HG03060 (cell line): ENCODE measurements at regions not wholly inside any gene's neighbourhood (a gene's known extent, or its start where the extent isn't known, plus 50 kb on each side); places are given as distances from the start of the nearest gene placed in this dataset.
"Not testable (repeated sequence)": the region's sequence is repeated elsewhere in the genome, so short reads cannot be mapped to it uniquely, and the experiment has no call there.

ENCODE experiments used
- ATAC-seq: cut with Tn5 transposase; IDR thresholded peaks from one replicate; pipeline ENCODE4 v1.9.1; 2021; ENCODE audit warnings: low read depth, moderate number of reproducible peaks; ENCODE audit not compliant: unreplicated experiment

GRCh38 chr4:138805736-138806135, 209.8 kb upstream of the NOCT start:
- no peak for ATAC-seq

DNA sequence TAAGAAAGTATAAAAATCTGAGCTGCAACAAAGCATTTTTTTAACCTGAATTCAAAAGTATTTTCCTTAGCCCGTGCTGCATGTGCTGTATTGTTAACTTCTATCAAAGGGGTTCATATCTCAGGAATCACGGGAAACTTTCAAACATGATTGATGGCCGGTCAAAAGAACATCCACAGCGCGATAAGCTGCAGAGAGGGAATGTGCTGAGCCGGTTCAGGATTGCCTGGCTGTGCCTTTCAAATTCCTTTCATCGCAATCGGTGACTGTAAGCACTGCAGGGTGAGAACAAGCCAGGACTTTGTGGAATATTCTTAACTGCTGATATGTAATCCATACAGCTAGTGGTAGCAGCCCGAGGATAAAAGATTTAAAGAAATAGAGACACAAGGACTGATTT, 210.9 kb upstream of the NOCT start:
- no peak for ATAC-seq

- ATAC-seq, result no peak
Measured at GRCh38 chr4:138803051-138803450, 212.5 kb upstream of the NOCT start.

- no peak for ATAC-seq
Measured at GRCh38 chr4:138802499-138802898, 213.1 kb upstream of the NOCT start.

GRCh38 chr4:138800421-138800820, 215.2 kb upstream of the NOCT start:
- no peak for ATAC-seq

GRCh38 chr4:138798404-138798803, 217.2 kb upstream of the NOCT start:
- no peak for ATAC-seq

GRCh38 chr4:138797646-138798045, 217.9 kb upstream of the NOCT start:
- no peak for ATAC-seq

- ATAC-seq, result no peak
Measured at GRCh38 chr4:138796761-138797160, 218.8 kb upstream of the NOCT start.

GRCh38 chr4:138790706-138791340, 224.8 kb upstream of the NOCT start:
- no peak for ATAC-seq

DNA sequence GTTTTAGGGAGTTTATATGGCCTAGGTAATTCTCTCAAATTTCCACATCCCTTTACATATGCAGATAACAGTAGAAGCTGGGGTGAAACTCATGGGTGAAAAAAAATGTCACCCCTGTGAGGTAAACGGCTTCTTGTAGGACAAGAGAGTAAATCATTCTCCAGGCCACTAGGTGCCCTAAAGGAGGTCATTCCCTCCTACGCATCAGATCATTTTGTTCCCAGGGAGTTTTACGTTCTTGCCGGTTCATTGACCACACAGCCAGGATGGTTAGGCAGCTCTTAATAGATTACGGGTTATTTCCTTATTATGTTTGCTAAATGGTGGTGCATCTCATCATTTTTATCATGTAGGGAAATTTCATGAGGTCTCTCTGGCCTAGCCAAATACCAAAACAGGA, 225.8 kb upstream of the NOCT start:
- ATAC-seq, result no peak

DNA sequence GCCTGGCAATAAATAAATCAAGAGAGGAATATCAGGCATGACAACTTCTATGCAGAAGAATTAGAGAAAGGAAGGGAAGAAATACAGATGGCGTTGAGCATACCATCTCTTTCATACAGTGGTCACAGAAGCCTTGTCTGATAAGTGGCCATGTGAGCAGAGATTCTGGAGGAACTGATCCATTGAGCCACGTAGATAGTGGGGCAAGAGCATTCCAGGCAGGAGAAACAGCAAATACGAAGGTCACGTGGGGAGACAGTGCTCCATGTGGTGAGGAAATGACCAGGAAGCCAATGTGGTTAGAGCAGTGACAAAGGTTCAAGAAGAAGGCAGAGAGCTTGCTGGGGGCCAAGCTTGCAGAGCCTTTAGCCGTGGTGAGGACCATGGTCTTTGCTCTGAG, 226.7 kb upstream of the NOCT start:
- ATAC-seq, result no peak

GRCh38 chr4:138788267-138788790, 227.3 kb upstream of the NOCT start:
- no peak for ATAC-seq

- ATAC-seq, result not testable (repeated sequence)
Measured at GRCh38 chr4:138779761-138780160, 235.8 kb upstream of the NOCT start.

DNA sequence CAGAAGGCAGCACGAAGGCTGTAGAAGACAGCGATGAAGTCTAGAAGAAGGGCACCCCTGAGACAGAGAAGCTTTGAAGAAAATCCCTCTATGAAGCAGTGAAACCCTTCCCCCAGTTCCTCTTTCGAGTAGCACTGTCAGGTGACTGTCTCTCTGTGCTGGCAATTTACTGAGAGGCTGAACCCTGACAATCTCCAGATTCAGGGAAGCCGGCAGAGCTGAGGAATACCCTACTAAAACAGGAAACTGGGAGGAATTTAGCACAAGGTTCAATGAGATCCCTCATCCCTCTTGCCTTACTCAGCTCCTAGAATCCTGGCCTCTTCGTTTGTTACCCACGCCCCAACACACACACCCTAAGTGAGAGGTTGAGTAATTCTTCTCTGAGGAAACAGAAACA, 239.7 kb upstream of the NOCT start:
- ATAC-seq, result peak; percentile 88

- no peak for ATAC-seq
Measured at GRCh38 chr4:138775489-138775888, 240.1 kb upstream of the NOCT start.

DNA sequence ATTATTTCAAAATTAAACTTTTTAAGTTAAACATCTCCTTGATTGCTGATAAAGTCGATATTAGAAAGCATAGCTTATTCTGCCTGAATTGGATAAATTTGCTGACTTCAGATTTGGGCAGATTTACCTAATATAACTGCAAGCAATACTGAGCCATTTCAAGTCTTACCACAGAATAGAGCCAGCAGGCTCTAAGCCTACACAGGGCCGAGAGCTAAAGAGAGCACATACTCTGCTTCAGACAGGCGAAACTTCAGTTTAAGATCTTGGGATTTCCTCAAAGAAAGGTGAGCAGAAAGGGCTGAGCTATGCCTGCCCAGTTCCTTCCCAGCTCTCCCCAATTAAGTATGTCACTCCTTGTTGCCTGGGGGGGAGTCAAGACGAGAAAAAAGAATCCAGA, 240.6 kb upstream of the NOCT start:
- ATAC-seq, result no peak

DNA sequence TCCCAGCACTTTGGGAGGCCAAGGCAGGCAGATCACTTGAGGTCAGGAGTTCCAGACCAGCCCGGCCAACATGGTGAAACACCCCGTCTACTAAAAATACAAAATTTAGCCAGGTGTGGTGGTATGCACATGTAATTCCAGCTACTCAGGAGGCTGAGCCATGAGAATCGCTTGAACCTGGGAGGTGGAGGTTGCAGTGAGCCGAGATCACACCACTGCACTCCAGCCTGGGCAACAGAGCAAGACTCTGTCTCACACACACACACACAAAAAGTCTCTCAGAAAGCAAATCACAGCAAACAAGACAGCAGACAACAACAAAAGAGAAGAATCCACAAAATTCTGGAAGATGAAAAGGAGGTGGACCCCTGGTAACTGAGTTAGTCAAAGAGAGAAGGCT, 241.5 kb upstream of the NOCT start:
- not testable (repeated sequence) for ATAC-seq

- ATAC-seq, result no peak
Measured at GRCh38 chr4:138773321-138773720, 242.3 kb upstream of the NOCT start.

DNA sequence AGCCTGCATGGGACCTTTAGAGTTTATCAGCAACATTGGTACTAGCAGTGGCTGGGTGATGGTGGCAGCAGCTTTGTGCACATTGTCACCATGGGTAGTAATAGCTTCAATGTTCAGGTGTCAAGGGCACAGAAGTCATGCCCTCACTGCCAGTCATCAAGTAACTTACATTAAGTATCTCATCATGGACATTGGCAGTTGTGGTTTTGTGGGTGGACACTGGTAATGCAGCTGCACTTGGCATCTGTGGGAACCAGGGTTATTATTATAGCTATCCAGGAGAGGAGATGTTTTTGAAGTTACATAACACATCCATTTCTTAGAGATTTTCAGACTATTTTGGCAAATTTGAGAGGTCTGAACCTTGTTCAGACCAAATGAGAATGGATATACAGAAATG, 243.2 kb upstream of the NOCT start:
- ATAC-seq, result no peak

GRCh38 chr4:138770818-138771217, 244.8 kb upstream of the NOCT start:
- no peak for ATAC-seq

GRCh38 chr4:138766332-138766731, 249.2 kb upstream of the NOCT start:
- no peak for ATAC-seq

- ATAC-seq, result no peak
Measured at GRCh38 chr4:138765442-138765841, 250.1 kb upstream of the NOCT start.
